Vagina (tissue), 2 donors: ENCODE measurements at regions not wholly inside any gene's neighbourhood (a gene's known extent, or its start where the extent isn't known, plus 50 kb on each side); places are given as distances from the start of the nearest gene placed in this dataset.

Source experiments
- POLR2A ChIP-seq, 2 donors: fragments of 450-650 bp; IDR thresholded peaks; one replicate each; pipeline ENCODE4 v1.6.1; 2017; ENCODE audit warnings: antibody characterized with exemption in 2 of 2, mild to moderate bottlenecking in 2 of 2, moderate library complexity in 2 of 2
- TF ChIP-seq, protein P1 (sequence below), 3 experiments: fragments of 450-650 bp in 2 of 3; fragments of 200-600 bp in 1 of 3; sonication (generic) in 1 of 3; IDR thresholded peaks; one replicate each; pipeline ENCODE4 v1.5.1; 2017 to 2019; ENCODE audit warnings: antibody characterized with exemption in 3 of 3, mild to moderate bottlenecking in 2 of 3, moderate library complexity in 2 of 3

DNA sequence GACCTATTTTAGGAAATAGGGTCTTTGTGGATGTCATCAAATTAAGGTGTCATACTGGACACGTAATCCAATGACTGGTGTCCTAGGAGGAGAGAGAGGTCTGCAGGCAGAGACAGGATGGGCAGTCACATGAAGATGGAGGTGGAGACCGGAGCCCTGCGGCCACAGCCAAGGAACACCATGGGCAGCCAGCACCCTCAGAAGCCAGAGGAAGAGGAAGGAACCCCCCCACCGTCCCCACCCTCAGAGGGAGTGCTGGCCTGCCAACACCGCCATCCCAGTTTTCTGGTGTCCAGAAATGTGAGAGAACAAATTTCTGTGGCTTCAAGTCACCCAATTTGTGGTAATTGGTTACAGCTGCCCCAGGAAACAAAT is 88.3 kb downstream of the NSUN2 start:
- TF ChIP-seq, protein P1, sequence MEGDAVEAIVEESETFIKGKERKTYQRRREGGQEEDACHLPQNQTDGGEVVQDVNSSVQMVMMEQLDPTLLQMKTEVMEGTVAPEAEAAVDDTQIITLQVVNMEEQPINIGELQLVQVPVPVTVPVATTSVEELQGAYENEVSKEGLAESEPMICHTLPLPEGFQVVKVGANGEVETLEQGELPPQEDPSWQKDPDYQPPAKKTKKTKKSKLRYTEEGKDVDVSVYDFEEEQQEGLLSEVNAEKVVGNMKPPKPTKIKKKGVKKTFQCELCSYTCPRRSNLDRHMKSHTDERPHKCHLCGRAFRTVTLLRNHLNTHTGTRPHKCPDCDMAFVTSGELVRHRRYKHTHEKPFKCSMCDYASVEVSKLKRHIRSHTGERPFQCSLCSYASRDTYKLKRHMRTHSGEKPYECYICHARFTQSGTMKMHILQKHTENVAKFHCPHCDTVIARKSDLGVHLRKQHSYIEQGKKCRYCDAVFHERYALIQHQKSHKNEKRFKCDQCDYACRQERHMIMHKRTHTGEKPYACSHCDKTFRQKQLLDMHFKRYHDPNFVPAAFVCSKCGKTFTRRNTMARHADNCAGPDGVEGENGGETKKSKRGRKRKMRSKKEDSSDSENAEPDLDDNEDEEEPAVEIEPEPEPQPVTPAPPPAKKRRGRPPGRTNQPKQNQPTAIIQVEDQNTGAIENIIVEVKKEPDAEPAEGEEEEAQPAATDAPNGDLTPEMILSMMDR (IDR thresholded peaks at IDR 0.05), result no peak
- no peak for TF ChIP-seq POLR2A (IDR thresholded peaks at IDR 0.05)
